ENCODE measurements at regions not wholly inside any gene's neighbourhood (a gene's known extent, or its start where the extent isn't known, plus 50 kb on each side); places are given as distances from the start of the nearest gene placed in this dataset.
"Not testable (repeated sequence)": the region's sequence is repeated elsewhere in the genome, so short reads cannot be mapped to it uniquely, and the experiment has no call there.

DNA sequence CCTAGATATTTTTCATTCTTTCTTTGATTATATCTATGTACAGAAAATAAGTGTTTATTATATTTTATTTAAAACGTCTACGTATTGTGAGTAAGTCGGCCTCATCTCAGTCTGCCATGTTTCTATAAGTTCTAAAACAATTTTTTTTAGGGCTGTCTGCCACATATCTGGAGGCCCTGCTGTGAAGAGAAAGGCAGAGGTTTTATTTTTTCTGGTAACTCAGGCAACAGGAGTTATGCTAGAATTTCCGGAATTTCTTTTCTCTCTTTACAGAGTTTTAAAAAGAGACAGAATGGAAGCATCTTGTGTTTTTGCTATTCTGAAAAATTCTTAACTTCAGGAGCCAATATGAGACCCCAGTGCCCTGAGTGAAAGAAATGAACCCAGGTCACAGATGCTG, 1124.0 kb upstream of the TENM3 start:
- DNase-seq, result no peak

DNA sequence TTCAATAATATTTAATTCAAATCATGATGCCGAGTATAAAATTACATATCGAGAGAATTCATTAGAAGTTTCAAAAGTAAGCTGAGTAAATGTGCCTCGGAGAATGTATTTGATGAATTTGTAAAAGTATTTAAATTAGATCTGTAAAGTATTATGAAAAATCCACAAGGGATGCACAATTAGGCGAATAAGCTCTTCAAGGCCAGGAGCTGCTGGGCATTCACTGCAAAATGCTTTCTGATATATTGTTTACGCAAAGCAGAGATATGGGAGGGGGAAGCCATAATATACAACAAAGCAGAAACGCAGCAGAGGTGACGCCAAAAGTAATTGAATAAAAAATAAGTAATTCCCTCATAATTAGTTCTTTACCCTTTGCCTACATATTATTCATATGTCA, 1121.5 kb upstream of the TENM3 start:
- no peak for DNase-seq

DNA sequence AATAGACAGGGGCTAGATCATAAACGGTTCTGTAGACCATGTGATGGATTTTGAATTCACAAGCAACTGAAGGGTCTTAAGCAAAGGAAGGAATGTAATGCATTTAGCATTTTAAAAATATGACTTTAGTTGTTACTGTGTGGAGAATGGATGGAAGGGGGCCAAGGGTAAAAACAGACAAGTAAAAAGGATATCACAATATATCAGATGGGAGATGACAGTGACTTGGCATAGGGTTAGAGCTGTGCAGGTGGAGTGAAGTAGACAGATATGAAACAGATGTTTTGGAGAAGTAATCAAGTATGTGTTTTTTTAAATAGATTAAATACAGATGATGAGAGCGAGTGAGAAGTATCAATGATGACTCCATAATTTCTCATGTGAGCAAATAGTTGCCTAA, 1116.0 kb upstream of the TENM3 start:
- DNase-seq, result no peak

DNA sequence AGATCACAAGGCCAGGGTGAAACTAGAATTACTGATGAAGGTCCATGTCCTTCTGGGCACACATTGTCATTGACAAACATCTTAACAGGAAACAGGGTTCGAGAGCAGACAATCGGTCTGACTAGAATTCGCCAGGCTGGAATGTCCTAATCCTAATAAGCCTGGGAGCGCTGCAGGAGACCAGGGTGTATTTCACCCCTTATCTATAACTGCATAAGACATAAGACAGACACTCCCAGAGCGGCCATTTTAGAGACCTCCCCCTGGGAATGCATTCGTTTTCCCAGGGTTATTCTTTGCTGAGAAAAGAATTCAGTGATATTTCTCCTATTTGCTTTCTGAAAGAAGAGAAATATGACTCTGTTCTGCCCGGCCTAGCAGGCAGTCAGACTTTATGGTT, 1112.9 kb upstream of the TENM3 start:
- not testable (repeated sequence) for DNase-seq

DNA sequence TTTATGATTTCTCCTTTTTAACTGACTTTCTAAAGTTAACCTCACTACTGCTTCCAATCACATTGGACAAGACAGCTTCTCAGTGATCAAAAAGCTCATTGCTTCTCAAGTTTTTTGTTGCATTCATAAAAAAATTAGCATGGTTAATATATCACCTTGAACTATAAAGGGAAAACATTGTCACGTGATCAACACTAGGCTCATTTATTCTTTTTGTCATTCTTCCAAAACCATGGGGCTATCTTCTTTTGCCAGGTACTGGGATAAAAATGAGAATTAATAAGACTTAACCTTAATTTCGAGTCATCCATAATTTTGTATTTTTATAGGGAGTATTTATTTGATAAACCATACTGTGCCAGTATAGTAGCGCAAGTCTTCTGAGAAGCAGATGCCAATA, 1105.9 kb upstream of the TENM3 start:
- no peak for DNase-seq

DNA sequence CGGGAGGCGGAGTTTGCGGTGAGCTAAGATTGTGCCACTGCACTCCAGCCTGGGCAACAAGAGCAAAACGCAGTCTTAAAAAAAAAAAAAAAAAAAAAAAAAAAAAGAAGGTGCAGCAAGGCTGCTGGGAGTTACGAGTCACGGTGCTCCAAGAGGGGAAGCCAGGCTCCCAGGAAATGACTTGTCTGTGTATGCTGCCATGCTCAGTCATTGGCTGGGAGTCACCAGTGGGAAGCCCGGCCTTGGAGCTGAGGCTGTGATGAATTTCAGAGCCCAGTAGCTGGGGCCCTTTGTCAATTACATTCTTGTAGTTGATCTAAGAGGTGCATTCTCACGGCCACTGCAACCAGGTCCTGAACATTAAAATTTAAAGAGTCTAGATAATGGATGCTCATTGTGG, 1105.1 kb upstream of the TENM3 start:
- no peak for DNase-seq

DNA sequence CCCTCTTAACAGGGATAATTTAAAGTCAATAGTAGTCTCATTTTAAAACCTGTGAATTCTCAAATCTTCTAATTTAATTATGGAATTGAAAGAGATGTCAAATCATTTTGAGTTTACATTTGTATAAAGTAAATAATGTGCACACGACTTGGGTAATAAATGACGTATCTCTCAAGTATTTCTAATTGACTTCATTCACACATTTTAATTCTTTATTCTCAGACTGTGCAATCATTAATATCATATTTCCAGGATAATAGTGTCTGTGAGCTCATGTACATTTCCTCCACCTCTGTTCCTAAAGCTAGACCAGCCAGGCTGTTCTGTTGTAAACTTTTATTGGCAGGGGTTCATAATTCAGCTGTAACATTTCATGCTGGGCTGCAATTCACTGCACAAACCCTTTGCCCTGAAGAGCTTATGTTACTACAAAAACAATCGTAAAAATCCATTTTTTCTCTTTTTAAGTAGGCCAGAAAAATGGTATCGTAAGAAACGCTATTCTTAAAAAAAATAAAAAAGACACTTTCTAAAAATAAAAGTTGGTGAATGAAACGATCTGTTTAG, 1103.1 kb upstream of the TENM3 start:
- no peak for DNase-seq

DNA sequence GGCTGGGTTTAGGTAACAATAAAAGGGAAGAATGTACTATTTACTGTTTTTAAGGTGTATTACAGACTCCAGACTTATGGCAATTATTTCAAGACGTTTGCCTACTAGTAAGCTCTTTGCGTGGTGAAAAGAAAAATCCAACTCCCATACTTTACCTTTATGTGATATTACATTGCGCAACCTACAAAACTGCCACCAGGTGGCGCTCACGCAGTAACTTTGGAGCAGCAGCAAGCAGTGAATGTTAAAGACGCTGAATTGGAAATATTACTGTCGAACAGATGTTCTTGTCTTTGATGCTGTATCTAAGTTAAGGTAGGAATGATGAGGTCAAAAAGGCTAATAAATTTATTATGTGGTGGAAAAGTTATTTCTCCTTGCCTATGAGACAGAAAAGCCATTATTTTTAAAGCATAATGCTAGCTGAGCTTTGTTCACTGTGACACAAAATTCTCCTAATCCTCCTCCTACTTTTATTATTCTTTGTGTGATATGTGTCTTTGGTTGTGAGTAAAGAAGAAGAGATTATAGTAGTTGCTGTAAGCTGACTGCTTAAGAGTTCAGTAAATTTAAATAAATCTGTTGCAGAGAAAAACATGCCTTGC, 1099.8 kb upstream of the TENM3 start:
- peak; percentile 63 for DNase-seq

DNA sequence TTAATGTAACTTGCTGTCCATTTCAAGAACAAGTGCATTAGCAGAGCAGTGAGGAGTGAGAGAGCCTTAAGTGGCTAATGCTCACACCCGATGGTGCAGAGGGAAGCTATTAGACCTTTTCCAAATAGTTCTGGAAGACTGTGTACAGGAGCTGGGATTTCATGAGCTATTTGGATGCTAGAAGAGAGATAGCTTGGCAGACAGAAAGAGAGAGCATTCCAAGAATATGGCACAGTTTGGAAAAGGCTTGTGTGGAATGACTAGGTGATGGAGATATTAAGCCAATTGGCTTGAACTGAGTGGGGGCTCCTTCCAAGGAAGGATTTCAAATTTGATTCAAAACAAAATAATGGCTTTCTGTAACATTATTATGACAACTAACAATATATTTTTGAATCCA, 1097.2 kb upstream of the TENM3 start:
- no peak for DNase-seq

DNA sequence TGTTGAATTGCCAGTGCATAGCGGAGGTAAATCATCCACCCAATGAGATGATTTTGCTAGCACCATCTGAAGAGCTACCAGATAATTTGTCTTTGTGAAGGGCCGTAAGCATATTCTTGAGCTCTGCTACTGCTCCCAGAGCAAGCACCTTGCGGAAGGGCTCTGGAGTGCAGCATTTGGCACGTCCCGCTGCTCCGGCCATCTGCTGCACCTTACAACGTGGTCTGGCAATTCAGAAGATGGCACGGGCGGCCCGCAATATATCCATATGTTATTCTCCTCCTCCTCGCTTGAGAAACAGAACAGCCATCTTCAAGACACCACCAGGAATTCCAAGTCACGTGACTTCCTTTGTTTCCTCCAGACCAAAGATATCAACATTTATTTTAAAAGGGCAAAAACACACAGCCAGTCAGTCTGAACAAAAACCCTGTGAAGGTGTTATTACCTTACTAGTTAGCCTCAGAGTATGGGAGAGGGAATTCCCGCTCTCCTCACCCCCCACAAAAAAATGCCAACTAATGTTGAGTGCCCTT, 1095.7 kb upstream of the TENM3 start:
- DNase-seq, result no peak

DNA sequence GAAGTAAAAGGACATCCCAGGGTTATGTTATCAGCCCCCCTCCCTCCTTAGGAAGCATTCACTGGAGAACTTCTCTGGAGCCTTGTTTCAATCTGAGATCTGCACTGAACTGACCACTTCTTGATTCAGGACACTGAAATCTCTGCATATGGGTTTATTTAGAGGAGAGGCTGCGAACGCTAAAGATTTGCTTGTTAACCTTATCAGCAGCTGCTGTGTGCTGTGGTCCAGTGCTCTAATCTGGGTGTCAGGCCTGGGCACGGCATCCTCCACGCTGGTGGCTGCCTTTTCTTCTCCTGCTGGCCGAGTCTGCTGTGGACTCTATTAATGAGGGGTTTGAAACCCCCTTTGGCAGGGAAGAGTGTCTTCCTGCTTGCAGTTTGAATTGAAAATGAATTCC, 1094.7 kb upstream of the TENM3 start:
- DNase-seq, result no peak

DNA sequence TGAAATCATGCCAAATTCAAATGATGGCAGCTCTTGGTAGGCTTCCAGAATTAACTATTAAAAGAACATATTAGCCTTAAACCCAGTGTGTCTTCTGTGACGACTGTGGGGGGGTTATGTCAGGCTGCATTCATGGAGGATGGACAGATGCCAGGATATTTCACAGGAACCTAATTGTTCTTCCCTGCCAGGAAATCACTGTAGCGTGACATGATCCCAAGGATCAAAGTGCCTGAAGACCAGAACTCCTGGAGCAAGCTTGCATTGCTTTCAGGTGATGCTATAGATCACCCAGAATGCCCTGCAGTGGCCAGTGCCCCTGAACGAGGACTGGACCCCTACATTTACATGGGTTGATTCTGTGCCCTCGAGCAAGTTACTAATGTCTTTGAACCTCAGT, 1093.0 kb upstream of the TENM3 start:
- no peak for DNase-seq

DNA sequence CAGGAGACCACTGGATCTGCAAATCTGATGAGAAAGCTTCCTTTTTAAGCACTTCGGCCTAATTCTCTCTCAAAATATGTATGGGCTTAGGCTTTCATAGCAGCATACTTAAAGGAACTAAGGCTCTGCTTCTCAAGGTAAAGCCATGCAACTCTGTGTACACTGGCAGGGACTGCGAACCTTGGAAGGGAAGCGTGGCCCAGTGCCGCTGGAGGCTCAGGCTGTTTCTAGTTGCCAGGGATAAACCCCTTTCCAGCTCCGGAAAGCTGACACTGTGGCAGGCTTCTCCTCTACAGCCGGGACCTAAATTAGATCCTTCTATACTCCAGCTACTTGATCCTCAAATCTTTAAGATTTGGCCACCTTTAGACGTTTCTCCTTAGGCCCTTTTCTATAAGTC, 1091.3 kb upstream of the TENM3 start:
- no peak for DNase-seq

DNA sequence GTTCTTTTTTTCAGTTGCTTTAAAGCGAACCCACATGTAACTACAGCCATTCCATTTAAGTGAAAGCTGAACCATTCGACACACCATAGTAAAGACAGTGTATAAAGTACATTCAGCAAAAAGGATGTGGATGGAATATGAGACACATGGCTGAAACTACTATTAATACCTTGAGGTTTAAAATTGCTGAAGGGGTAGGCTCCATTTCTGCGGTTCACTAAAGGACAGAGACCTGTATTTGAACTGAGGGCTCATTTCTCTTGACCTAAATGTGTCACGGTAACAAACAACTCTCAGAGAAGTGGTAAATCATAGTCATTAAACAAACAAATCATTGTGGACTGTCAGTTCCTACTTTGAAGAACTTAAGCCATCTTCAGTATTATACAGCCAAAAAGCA, 1085.6 kb upstream of the TENM3 start:
- no peak for DNase-seq

DNA sequence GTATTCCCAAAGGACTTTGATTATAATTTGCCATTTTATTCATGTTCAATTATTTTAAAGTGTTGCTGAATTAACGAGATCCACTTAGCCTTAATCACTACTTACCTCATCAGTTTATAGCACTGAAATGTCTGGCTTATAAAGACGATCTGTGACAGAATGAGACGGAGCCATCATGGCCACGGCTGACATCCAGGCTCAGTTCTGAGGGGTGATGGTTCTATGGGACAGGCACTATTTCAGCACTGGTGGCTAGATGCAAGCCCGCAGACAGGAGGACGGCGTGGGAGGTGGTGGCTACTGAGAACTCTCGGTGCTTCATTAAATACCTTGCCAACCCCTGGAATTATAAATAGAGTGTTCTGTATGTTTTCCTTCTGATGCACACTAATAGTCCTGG, 1084.2 kb upstream of the TENM3 start:
- no peak for DNase-seq

DNA sequence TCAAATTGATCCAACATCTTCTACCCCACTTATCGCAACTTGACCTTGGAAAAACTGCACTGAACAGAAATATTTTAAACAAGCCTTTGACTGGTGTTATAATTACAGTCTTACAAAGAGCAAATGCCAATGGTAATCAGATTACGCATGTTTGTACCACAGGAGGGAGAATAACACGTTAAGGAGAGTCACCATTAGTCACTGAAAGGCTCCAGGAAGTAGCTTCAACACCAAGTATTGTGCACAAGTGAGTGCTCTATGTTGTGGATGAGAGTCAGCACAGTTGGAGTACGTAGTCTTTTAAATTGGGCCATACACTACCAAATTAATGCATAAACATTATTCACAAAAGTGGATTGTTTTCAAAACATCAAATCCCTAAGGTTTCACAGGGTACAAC, 1081.5 kb upstream of the TENM3 start:
- no peak for DNase-seq

DNA sequence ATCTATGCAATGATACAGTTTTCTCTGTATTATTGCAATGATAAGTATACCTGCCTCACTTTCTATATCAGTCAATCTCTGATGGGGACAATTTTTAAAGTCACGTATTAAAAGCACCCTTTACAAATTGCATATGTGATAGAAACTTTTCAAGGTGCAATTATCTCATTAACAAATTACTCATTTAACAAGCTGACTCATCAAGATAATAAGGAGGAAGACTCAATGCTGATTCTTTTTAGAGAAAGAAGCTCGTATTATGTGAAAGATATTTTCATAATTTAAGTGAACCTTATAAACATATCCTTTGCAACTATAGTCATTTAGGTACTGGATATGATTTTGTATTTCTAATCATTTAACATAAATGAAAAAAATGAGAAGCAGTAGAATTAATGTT, 1080.9 kb upstream of the TENM3 start:
- no peak for DNase-seq

DNA sequence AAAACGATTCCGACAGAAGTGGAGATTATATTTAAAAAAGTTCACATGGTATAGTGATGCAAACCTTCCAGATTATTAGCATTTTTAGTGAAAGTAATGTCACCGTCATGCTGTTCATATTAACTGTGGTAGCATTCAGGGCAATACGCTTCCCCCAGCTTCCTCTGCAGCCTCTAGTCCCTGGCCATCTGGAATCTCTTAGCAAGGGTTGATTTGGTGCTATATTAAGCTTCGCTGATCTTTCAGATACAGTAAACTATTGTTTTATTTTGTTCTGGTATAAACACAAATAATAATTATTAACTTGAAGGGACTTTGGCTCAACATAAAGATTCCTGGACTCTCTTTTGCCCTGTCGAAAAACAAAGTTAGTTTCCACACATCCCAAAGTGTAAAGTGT, 1080.5 kb upstream of the TENM3 start:
- DNase-seq, result no peak

DNA sequence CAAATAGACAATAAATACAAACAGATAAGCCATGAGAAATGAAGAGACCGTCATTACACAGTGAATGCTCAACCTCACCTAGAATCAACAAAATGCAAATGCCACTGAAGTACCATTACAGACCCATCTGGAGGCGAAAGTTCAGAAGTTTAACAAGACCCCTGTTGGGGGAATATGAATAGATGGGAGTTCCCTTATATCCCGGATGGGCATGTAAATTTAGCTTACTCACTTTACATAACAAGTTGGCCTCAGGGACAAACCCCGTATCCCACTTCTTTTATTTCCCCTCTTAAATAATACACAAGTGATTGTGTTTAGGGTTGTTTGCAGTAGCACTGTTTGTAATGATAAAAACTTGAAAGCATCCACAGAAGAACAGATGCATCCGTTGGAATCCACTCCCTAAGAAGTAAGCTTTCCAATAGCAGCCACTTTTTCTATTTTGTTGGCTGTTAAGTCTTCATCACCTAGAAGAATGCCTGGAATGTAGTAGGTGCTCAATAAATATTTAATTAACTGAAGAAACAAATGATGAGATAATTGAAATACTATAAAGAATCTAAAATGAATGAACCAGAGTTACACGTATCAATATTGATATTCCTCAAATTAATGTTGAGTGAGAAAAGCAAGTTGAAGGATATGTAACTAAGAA, 1076.3 kb upstream of the TENM3 start:
- no peak for DNase-seq

DNA sequence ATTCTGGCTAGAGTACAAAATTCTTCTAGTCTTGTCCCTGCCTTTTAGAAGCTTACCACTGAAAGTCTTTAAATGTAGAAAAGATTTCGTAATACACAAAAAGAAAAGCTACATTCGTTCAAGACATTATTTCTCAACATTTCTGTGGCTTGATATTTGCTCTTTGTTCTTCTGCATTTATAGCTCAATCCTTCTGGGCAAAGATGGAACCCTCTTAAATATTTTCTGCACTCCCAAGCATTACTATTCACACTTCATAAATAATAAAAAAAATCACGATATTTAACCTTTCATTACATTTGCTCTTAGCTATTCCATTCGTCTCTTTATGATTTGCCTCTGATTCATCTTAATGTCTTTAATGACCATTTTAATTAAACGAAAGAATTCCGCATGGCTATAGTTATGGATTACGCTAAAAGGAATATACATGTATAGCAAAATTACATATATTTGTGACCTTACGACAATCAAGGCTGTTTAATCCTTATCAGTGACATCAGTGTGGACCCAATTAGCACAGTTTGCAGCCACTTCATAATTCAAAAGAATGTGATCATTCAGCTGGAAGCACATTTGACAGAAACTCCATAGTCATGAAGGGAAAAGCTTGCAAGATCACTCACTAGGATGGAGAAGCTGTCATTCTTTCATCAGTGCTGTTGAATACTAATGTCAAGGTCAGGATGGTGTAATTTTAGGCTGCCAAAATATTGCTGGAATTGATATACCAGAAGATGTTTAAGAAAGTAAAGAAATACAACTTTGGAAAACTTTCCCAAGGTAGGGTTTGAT, 1075.0 kb upstream of the TENM3 start:
- DNase-seq, result no peak

DNA sequence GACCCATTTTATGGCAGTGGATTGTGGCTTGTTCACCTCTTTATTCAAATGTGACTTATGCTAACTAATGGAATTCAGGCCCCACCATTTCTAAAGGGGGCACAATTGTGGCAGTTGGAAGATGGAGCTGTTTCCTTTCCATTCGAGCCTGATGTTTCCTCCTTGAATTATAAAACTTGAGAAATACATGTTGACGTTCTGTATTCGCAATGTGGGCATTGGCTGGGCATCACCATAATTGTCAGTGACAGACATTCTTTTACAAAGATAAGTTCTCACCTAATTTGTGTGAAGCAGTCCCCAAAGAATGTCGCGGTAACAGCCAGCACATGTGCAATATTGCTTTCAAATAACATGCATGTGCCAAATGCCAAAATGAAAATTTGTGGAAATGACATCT, 1070.2 kb upstream of the TENM3 start:
- no peak for DNase-seq

DNA sequence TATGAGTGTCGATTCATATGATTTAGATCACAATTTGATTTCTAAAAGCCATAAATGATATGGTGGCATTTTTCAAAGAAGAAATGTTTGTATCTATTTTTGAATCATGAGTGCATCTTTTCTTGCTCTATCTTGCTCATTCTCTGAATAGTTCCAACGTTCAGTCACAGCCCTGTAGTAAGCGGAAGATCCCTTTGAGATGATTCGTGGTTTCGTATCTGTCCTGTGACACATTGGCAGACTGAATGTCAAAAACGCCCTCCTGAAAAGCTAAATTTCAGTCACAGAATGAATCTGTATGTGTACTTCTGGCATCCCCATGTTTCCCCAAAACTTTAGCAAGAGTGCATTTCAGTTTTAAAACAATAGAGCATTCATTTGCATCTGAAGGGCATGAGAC, 1066.9 kb upstream of the TENM3 start:
- DNase-seq, result no peak

DNA sequence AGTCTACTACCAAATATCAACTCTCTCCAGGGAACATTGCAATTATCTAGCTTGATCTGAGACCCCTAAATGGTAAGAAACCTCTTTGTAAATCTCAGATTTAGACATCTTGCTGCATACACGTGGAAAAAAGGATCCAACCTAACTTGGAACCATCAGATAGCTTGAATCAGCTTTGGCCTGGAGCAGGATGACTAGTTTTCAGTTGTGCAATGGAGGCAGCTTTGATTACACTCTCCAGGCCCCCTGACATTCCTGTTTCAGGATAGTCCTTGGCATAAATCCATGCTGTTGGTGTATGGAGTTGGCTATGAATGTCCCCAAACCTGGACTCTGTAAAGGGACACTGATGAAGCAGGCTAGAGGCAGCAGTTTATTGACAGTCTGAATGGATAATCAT, 1061.9 kb upstream of the TENM3 start:
- DNase-seq, result no peak

DNA sequence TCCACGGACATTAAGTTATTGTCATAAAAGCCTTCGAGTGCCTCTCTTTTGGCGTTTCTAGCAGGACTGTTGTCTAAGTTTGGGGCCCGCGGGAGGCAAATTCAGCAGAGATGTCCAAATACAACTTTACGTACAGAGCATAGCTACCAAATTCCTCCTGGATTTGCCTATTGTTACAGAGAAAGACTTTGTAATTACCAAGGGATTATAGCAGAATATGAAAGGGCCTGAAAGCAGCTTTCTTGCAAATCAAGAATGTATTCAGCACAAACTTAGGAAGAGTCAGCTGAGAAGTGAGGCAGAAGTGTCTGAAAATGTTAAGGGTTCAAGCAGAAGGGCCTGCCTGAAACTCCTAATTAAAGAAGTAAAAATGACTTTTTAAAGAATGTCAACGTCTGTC, 1053.5 kb upstream of the TENM3 start:
- no peak for DNase-seq

Data from CD4-positive, alpha-beta T cell treated with Interleukin-10 for 1 hour (primary cell).